T-helper 1 cell treated with Interleukin-12 subunit alpha and Interleukin-12 subunit beta and Interleukin-4 antibody, amounts not matched to agents 30 μg/mL and 1 μg/mL, for 36 hours (primary cell): ENCODE measurements at regions not wholly inside any gene's neighbourhood (a gene's known extent, or its start where the extent isn't known, plus 50 kb on each side); places are given as distances from the start of the nearest gene placed in this dataset.

Experiments
- H3K27ac Mint-ChIP-seq: one replicate; pipeline ENCODE4 v1.8.0; 2021; ENCODE audit warnings: mild to moderate bottlenecking, mixed read lengths
- H3K27me3 Mint-ChIP-seq: one replicate; pipeline ENCODE4 v1.8.0; 2021; ENCODE audit warnings: low read depth, mixed read lengths
- H3K36me3 Mint-ChIP-seq: one replicate; pipeline ENCODE4 v1.8.0; 2021; ENCODE audit warnings: low read depth, mixed read lengths
- H3K4me1 Mint-ChIP-seq: one replicate; pipeline ENCODE4 v1.8.0; 2021; ENCODE audit warnings: low read depth, mixed read lengths
- H3K4me3 Mint-ChIP-seq: one replicate; pipeline ENCODE4 v1.8.0; 2021; ENCODE audit warnings: mild to moderate bottlenecking, moderate library complexity, mixed read lengths
- H3K9me3 Mint-ChIP-seq: one replicate; pipeline ENCODE4 v1.8.0; 2021; ENCODE audit warnings: mixed read lengths

- no peak overlapping the region for H3K4me3 Mint-ChIP-seq
- H3K9me3 Mint-ChIP-seq = no peaks in the 10 kb centered on the region
- peaks cover 7% of the 10 kb centered on the region for H3K4me1 Mint-ChIP-seq
- no peak overlapping the region for H3K27ac Mint-ChIP-seq
- H3K27me3 Mint-ChIP-seq = peaks cover 8% of the 10 kb centered on the region
- no peaks in the 10 kb centered on the region for H3K36me3 Mint-ChIP-seq
Observed at GRCh38 chr3:194040516-194041273, 95.3 kb upstream of the HES1 start.

- H3K9me3 Mint-ChIP-seq = no peaks in the 10 kb centered on the region
Observed at GRCh38 chr3:194042927-194043326, 93.0 kb upstream of the HES1 start.

GRCh38 chr3:194043516-194043915 lies 92.4 kb upstream of the HES1 start:
- Mint-ChIP-seq H3K9me3 (no peaks in the 10 kb centered on the region), H3K4me3 (no peak overlapping the region)

More at GRCh38 chr3:194042927-194043326, 93.0 kb upstream of the HES1 start:
- Mint-ChIP-seq H3K4me1 (peaks cover 12% of the 10 kb centered on the region), H3K36me3 (no peaks in the 10 kb centered on the region), H3K4me3 (no peak overlapping the region), H3K27ac (no peak overlapping the region), H3K27me3 (peaks cover 8% of the 10 kb centered on the region)

GRCh38 chr3:194045289-194045688 lies 90.7 kb upstream of the HES1 start:
- peaks cover 2% of the 10 kb centered on the region for H3K36me3 Mint-ChIP-seq
- peaks cover 11% of the 10 kb centered on the region for H3K27me3 Mint-ChIP-seq
- H3K9me3 Mint-ChIP-seq = peaks cover 3% of the 10 kb centered on the region
- peaks cover 12% of the 10 kb centered on the region for H3K4me1 Mint-ChIP-seq
- H3K4me3 Mint-ChIP-seq = no peak overlapping the region
- H3K27ac Mint-ChIP-seq = no peak overlapping the region

More at GRCh38 chr3:194043516-194043915, 92.4 kb upstream of the HES1 start:
- Mint-ChIP-seq H3K4me1 (peaks cover 12% of the 10 kb centered on the region), H3K36me3 (no peaks in the 10 kb centered on the region), H3K27me3 (peaks cover 8% of the 10 kb centered on the region), H3K27ac (no peak overlapping the region)

GRCh38 chr3:194045919-194046318 lies 90.0 kb upstream of the HES1 start:
- Mint-ChIP-seq H3K4me1 (peaks cover 10% of the 10 kb centered on the region), H3K9me3 (peaks cover 10% of the 10 kb centered on the region), H3K27me3 (peaks cover 7% of the 10 kb centered on the region), H3K36me3 (peaks cover 6% of the 10 kb centered on the region), H3K27ac (no peak overlapping the region), H3K4me3 (no peak overlapping the region)

GRCh38 chr3:194046531-194046930 lies 89.4 kb upstream of the HES1 start:
- Mint-ChIP-seq H3K4me1 (peaks cover 9% of the 10 kb centered on the region), H3K27me3 (peaks cover 7% of the 10 kb centered on the region), H3K27ac (no peak overlapping the region), H3K36me3 (peaks cover 10% of the 10 kb centered on the region), H3K4me3 (no peak overlapping the region), H3K9me3 (peaks cover 15% of the 10 kb centered on the region)

GRCh38 chr3:194046995-194047645 lies 88.8 kb upstream of the HES1 start:
- Mint-ChIP-seq H3K27ac (no peak overlapping the region), H3K4me3 (no peak overlapping the region), H3K4me1 (peaks cover 11% of the 10 kb centered on the region)

GRCh38 chr3:194049394-194049793 lies 86.6 kb upstream of the HES1 start:
- Mint-ChIP-seq H3K9me3 (peaks cover 22% of the 10 kb centered on the region), H3K27ac (no peak overlapping the region), H3K4me1 (peaks cover 10% of the 10 kb centered on the region)

More at GRCh38 chr3:194046995-194047645, 88.8 kb upstream of the HES1 start:
- H3K36me3 Mint-ChIP-seq = peaks cover 13% of the 10 kb centered on the region
- H3K9me3 Mint-ChIP-seq = peaks cover 20% of the 10 kb centered on the region
- peaks cover 10% of the 10 kb centered on the region for H3K27me3 Mint-ChIP-seq

GRCh38 chr3:194050782-194051320 lies 85.1 kb upstream of the HES1 start:
- Mint-ChIP-seq H3K36me3 (peaks cover 13% of the 10 kb centered on the region), H3K27me3 (peaks cover 11% of the 10 kb centered on the region), H3K9me3 (peaks cover 22% of the 10 kb centered on the region), H3K4me3 (no peak overlapping the region), H3K27ac (no peak overlapping the region), H3K4me1 (peaks cover 8% of the 10 kb centered on the region)

More at GRCh38 chr3:194049394-194049793, 86.6 kb upstream of the HES1 start:
- Mint-ChIP-seq H3K27me3 (peaks cover 12% of the 10 kb centered on the region), H3K4me3 (no peak overlapping the region), H3K36me3 (peaks cover 13% of the 10 kb centered on the region)

GRCh38 chr3:194051366-194052149 lies 84.4 kb upstream of the HES1 start:
- peaks cover 11% of the 10 kb centered on the region for H3K27me3 Mint-ChIP-seq
- peaks cover 22% of the 10 kb centered on the region for H3K9me3 Mint-ChIP-seq
- peaks cover 11% of the 10 kb centered on the region for H3K4me1 Mint-ChIP-seq
- no peak overlapping the region for H3K27ac Mint-ChIP-seq
- H3K36me3 Mint-ChIP-seq = peaks cover 13% of the 10 kb centered on the region
- H3K4me3 Mint-ChIP-seq = no peak overlapping the region

GRCh38 chr3:194053136-194053535 lies 82.8 kb upstream of the HES1 start:
- peaks cover 22% of the 10 kb centered on the region for H3K9me3 Mint-ChIP-seq
- peaks cover 13% of the 10 kb centered on the region for H3K36me3 Mint-ChIP-seq
- peaks cover 11% of the 10 kb centered on the region for H3K27me3 Mint-ChIP-seq
- H3K27ac Mint-ChIP-seq = no peak overlapping the region
- no peak overlapping the region for H3K4me3 Mint-ChIP-seq
- peaks cover 11% of the 10 kb centered on the region for H3K4me1 Mint-ChIP-seq

- peaks cover 13% of the 10 kb centered on the region for H3K36me3 Mint-ChIP-seq
- H3K4me1 Mint-ChIP-seq = peaks cover 13% of the 10 kb centered on the region
- peaks cover 11% of the 10 kb centered on the region for H3K27me3 Mint-ChIP-seq
- H3K27ac Mint-ChIP-seq = no peak overlapping the region
- peaks cover 22% of the 10 kb centered on the region for H3K9me3 Mint-ChIP-seq
- H3K4me3 Mint-ChIP-seq = no peak overlapping the region
Observed at GRCh38 chr3:194054016-194054415, 81.9 kb upstream of the HES1 start.

- Mint-ChIP-seq H3K4me1 (peaks cover 13% of the 10 kb centered on the region), H3K4me3 (no peak overlapping the region), H3K27ac (no peak overlapping the region), H3K9me3 (peaks cover 22% of the 10 kb centered on the region), H3K27me3 (peaks cover 11% of the 10 kb centered on the region), H3K36me3 (peaks cover 13% of the 10 kb centered on the region)
Observed at GRCh38 chr3:194054540-194054939, 81.4 kb upstream of the HES1 start.

GRCh38 chr3:194054961-194055360 lies 81.0 kb upstream of the HES1 start:
- Mint-ChIP-seq H3K27ac (no peak overlapping the region), H3K4me1 (peaks cover 13% of the 10 kb centered on the region), H3K27me3 (peaks cover 11% of the 10 kb centered on the region), H3K4me3 (no peak overlapping the region), H3K36me3 (peaks cover 13% of the 10 kb centered on the region), H3K9me3 (peaks cover 22% of the 10 kb centered on the region)
